Astrocyte (in vitro differentiated cells and primary cell): ENCODE measurements at regions not wholly inside any gene's neighbourhood (a gene's known extent, or its start where the extent isn't known, plus 50 kb on each side); places are given as distances from the start of the nearest gene placed in this dataset.

Experiments used
- DNase-seq: peaks from one replicate; pipeline ENCODE4 v3.0.0-alpha.2; 2010; ENCODE audit warnings: low read depth
- FAIRE-seq: peaks from 2 replicates; lab custom pipeline; 2011; peaks lifted over from hg19 to GRCh38; lab: Jason Lieb, UNC
- H2AFZ ChIP-seq: 2 replicates; pipeline ENCODE4 v1.6.0; 2012; ENCODE audit warnings: low read depth, low read length, inconsistent platforms
- H3K27ac ChIP-seq: 2 replicates; pipeline ENCODE4 v1.5.1; 2011; ENCODE audit warnings: low read depth, low read length, inconsistent platforms
- H3K27me3 ChIP-seq: 2 replicates; pipeline ENCODE4 v1.6.0; 2011; ENCODE audit warnings: low read length, inconsistent platforms; ENCODE audit not compliant: insufficient read depth
- H3K36me3 ChIP-seq: 2 replicates; pipeline ENCODE4 v1.5.1; 2011; ENCODE audit warnings: low read length, inconsistent platforms; ENCODE audit not compliant: insufficient read depth
- H3K4me1 ChIP-seq: 2 replicates; pipeline ENCODE4 v1.5.1; 2011; ENCODE audit warnings: low read length, inconsistent platforms; ENCODE audit not compliant: insufficient read depth
- H3K4me2 ChIP-seq: 2 replicates; pipeline ENCODE4 v1.6.0; 2012; ENCODE audit warnings: low read length, inconsistent platforms
- H3K4me3 ChIP-seq: 2 replicates; pipeline ENCODE4 v1.5.1; 2011; ENCODE audit warnings: low read depth, mild to moderate bottlenecking, low read length, inconsistent platforms; ENCODE audit not compliant: insufficient read depth
- H3K79me2 ChIP-seq: 2 replicates; pipeline ENCODE4 v1.6.0; 2012; ENCODE audit warnings: mild to moderate bottlenecking, low read length, inconsistent platforms; ENCODE audit not compliant: insufficient read depth
- H3K9ac ChIP-seq: 2 replicates; pipeline ENCODE4 v1.6.0; 2012; ENCODE audit warnings: mild to moderate bottlenecking, low read length, inconsistent platforms
- H3K9me3 ChIP-seq: 2 replicates; pipeline ENCODE4 v1.5.1; 2012; ENCODE audit warnings: low read depth, mild to moderate bottlenecking, low read length, inconsistent platforms; ENCODE audit not compliant: insufficient read depth
- H4K20me1 ChIP-seq: 2 replicates; pipeline ENCODE4 v1.6.0; 2012; ENCODE audit warnings: low read length, inconsistent platforms; ENCODE audit not compliant: insufficient read depth
- H3K27ac Mint-ChIP-seq: one replicate; pipeline ENCODE4 v1.8.0; 2021; ENCODE audit warnings: mild to moderate bottlenecking, mixed read lengths; ENCODE audit not compliant: unreplicated experiment
- H3K27me3 Mint-ChIP-seq: one replicate; pipeline ENCODE4 v1.8.0; 2021; ENCODE audit warnings: low read depth, mixed read lengths; ENCODE audit not compliant: unreplicated experiment
- H3K36me3 Mint-ChIP-seq: one replicate; pipeline ENCODE4 v1.8.0; 2021; ENCODE audit warnings: low read depth, mixed read lengths; ENCODE audit not compliant: unreplicated experiment
- H3K4me1 Mint-ChIP-seq: one replicate; pipeline ENCODE4 v1.8.0; 2021; ENCODE audit warnings: low read depth, mixed read lengths; ENCODE audit not compliant: unreplicated experiment
- H3K4me3 Mint-ChIP-seq: one replicate; pipeline ENCODE4 v1.8.0; 2021; ENCODE audit warnings: mild to moderate bottlenecking, moderate library complexity, mixed read lengths; ENCODE audit not compliant: unreplicated experiment
- H3K9me3 Mint-ChIP-seq: one replicate; pipeline ENCODE4 v1.8.0; 2021; ENCODE audit warnings: mild to moderate bottlenecking, mixed read lengths; ENCODE audit not compliant: unreplicated experiment
- EZH2 ChIP-seq: IDR thresholded peaks from 2 replicates; pipeline ENCODE4 v1.6.1; 2012; ENCODE audit warnings: mild to moderate bottlenecking, low read length, inconsistent platforms; ENCODE audit not compliant: insufficient read depth
- TF ChIP-seq, protein P1 (sequence below): IDR thresholded peaks from 2 replicates; pipeline ENCODE4 v1.5.1; 2011; ENCODE audit warnings: low read depth, mild to moderate bottlenecking, inconsistent platforms, low read length, moderate library complexity; ENCODE audit not compliant: insufficient read depth

DNA sequence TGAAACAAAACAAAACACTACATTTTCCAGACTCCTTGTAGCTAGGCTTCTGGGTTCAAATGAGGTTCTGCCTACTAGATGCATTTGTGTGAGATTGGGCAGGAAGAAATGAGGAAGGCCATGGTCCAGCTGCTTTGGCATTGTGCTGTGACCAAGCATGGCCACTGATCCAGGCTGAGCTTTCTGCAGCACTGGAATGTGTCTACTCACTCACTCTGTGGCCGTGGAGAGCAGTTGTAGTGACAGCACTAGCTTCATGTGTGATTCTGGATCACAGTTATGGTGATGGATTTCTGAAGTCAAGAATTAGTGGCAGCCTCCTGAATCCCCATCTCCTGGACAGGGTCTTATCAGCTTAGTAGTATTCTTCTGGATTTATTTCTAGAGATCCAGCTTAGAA, 358.9 kb downstream of the GPAT3 start:
- DNase-seq (no peak), FAIRE-seq (no peak)
- Histone ChIP-seq H2AFZ (no peak overlapping the region), H3K9ac (no peak overlapping the region), H3K4me2 (no peak overlapping the region), H4K20me1 (no peaks in the 10 kb centered on the region), H3K36me3 (no peaks in the 10 kb centered on the region), H3K9me3 (no peaks in the 10 kb centered on the region), H3K27ac (no peak overlapping the region), H3K4me1 (peaks cover 5% of the 10 kb centered on the region), H3K27me3 (no peaks in the 10 kb centered on the region), H3K4me3 (no peak overlapping the region), H3K79me2 (no peaks in the 10 kb centered on the region)
- H3K4me3 Mint-ChIP-seq: no peak overlapping the region
- H3K27me3 Mint-ChIP-seq: no peaks in the 10 kb centered on the region
- no peak overlapping the region for H3K27ac Mint-ChIP-seq
- H3K9me3 Mint-ChIP-seq: no peaks in the 10 kb centered on the region
- peaks cover 16% of the 10 kb centered on the region for H3K4me1 Mint-ChIP-seq
- no peaks in the 10 kb centered on the region for H3K36me3 Mint-ChIP-seq
- TF ChIP-seq EZH2: no peak
- TF ChIP-seq, protein P1, sequence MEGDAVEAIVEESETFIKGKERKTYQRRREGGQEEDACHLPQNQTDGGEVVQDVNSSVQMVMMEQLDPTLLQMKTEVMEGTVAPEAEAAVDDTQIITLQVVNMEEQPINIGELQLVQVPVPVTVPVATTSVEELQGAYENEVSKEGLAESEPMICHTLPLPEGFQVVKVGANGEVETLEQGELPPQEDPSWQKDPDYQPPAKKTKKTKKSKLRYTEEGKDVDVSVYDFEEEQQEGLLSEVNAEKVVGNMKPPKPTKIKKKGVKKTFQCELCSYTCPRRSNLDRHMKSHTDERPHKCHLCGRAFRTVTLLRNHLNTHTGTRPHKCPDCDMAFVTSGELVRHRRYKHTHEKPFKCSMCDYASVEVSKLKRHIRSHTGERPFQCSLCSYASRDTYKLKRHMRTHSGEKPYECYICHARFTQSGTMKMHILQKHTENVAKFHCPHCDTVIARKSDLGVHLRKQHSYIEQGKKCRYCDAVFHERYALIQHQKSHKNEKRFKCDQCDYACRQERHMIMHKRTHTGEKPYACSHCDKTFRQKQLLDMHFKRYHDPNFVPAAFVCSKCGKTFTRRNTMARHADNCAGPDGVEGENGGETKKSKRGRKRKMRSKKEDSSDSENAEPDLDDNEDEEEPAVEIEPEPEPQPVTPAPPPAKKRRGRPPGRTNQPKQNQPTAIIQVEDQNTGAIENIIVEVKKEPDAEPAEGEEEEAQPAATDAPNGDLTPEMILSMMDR: no peak

DNA sequence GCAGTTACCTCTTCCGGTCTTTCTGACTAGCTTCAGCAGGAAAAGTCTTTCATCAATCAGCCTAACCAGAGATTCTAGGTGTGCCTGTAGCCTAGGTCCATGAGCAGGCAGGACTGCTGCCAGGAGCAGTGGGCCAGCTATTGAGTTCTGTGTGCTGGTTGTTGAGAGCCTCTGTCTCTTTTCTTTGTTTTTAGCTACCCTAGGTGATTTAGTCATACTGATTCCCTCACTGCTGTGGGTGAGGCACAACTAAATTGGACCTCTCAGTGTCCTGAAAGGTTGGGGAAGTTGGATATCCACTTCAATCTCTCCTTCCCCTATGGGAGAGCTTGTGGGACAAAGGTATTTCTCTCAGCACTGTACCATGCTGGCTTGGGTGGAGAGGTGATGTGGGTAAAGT, 354.9 kb downstream of the GPAT3 start:
- peaks cover 3% of the 10 kb centered on the region for H3K9me3 Mint-ChIP-seq
- DNase-seq: peak; percentile 12
- Histone ChIP-seq H3K27me3 (no peaks in the 10 kb centered on the region), H3K4me2 (peak overlapping the region; percentile 81), H3K9ac (peak overlapping the region; percentile 5), H4K20me1 (no peaks in the 10 kb centered on the region), H3K4me3 (no peak overlapping the region), H3K4me1 (peaks cover 9% of the 10 kb centered on the region), H3K9me3 (no peaks in the 10 kb centered on the region), H3K36me3 (no peaks in the 10 kb centered on the region), H3K79me2 (no peaks in the 10 kb centered on the region), H3K27ac (peak overlapping the region; percentile 6), H2AFZ (peak overlapping the region; percentile 15)
- H3K4me3 Mint-ChIP-seq: peak overlapping the region; percentile 45
- no peak for FAIRE-seq
- peak overlapping the region; percentile 99 for H3K27ac Mint-ChIP-seq
- no peaks in the 10 kb centered on the region for H3K36me3 Mint-ChIP-seq
- no peak for TF ChIP-seq EZH2
- TF ChIP-seq, protein P1: no peak
- H3K27me3 Mint-ChIP-seq: no peaks in the 10 kb centered on the region
- peaks cover 21% of the 10 kb centered on the region for H3K4me1 Mint-ChIP-seq

DNA sequence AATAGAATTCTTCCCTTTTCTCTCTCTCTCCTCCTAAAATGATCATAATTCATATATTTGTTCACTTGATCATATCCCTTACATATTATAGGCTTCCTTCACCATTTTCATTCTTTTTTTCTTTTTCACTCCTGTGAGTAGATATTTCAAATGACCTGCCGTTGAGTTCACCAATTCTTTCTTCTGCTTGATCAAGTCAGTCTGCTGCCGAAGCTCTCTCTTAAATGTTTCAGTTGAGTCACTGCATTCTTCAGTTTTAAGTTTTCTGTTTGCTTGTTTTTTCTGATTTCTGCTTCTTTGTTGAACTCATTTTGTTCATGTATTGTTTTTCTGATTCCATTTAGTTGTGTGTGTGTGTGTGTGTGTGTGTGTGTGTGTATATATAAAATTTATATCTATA, 354.3 kb downstream of the GPAT3 start:
- no peaks in the 10 kb centered on the region for H4K20me1 ChIP-seq
- Mint-ChIP-seq H3K4me3 (peak overlapping the region; percentile 78), H3K9me3 (peaks cover 3% of the 10 kb centered on the region), H3K4me1 (peaks cover 21% of the 10 kb centered on the region), H3K27me3 (no peaks in the 10 kb centered on the region), H3K27ac (peak overlapping the region; percentile 99), H3K36me3 (no peaks in the 10 kb centered on the region)
- DNase-seq (peak; percentile 73), FAIRE-seq (no peak)
- peak overlapping the region; percentile 21 for H3K4me3 ChIP-seq
- no peaks in the 10 kb centered on the region for H3K9me3 ChIP-seq
- no peaks in the 10 kb centered on the region for H3K27me3 ChIP-seq
- no peaks in the 10 kb centered on the region for H3K79me2 ChIP-seq
- peaks cover 9% of the 10 kb centered on the region for H3K4me1 ChIP-seq
- H3K27ac ChIP-seq: peak overlapping the region; percentile 85
- peak overlapping the region; percentile 81 for H3K4me2 ChIP-seq
- no peaks in the 10 kb centered on the region for H3K36me3 ChIP-seq
- no peak overlapping the region for H2AFZ ChIP-seq
- no peak for TF ChIP-seq EZH2
- TF ChIP-seq, protein P1: no peak
- H3K9ac ChIP-seq: peak overlapping the region; percentile 74
